ENCODE measurements at regions not wholly inside any gene's neighbourhood (a gene's known extent, or its start where the extent isn't known, plus 50 kb on each side); places are given as distances from the start of the nearest gene placed in this dataset.

DNA sequence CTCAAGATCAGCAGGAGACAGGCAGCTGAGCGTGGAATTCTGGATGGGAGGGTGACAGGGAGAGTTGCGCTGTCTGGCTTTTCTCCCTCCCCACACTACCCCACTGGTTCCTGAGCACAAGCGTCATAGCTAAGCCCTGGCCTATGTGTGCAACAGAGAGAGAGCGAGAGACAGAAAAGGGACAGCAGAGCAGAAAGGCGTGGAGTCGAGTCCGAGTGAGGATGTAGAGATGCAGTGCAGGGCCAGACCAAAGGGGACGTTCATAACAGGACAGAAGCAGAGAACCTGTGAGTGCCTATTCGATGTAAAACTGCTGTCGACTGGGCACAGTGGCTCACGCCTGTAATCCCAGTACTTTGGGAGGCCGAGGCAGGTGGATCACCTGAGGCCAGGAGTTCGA is 94.0 kb upstream of the TMEM45B start:
- TF ChIP-seq EP300 (IDR thresholded peaks at IDR 0.05) (no peak), POLR2AphosphoS5 (IDR thresholded peaks at IDR 0.05) (no peak), POLR2A (IDR thresholded peaks at IDR 0.05; ENCODE audit: low read depth) (no peak)
- TF ChIP-seq, protein P1, sequence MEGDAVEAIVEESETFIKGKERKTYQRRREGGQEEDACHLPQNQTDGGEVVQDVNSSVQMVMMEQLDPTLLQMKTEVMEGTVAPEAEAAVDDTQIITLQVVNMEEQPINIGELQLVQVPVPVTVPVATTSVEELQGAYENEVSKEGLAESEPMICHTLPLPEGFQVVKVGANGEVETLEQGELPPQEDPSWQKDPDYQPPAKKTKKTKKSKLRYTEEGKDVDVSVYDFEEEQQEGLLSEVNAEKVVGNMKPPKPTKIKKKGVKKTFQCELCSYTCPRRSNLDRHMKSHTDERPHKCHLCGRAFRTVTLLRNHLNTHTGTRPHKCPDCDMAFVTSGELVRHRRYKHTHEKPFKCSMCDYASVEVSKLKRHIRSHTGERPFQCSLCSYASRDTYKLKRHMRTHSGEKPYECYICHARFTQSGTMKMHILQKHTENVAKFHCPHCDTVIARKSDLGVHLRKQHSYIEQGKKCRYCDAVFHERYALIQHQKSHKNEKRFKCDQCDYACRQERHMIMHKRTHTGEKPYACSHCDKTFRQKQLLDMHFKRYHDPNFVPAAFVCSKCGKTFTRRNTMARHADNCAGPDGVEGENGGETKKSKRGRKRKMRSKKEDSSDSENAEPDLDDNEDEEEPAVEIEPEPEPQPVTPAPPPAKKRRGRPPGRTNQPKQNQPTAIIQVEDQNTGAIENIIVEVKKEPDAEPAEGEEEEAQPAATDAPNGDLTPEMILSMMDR (IDR thresholded peaks at IDR 0.05): no peak
- Histone ChIP-seq H3K27ac (replicated peaks in 1 of 4) (no peak overlapping the region), H3K4me3 (no peak overlapping the region), H3K9me3 (no peaks in the 10 kb centered on the region), H3K4me1 (no peaks in the 10 kb centered on the region), H3K27me3 (peaks cover 0 to 11% (median 0%) of the 10 kb centered on the region in 4 donors), H3K36me3 (no peaks in the 10 kb centered on the region)
- 73% methylated on average over 13 of the region's 13 CpGs for WGBS
- no peak for DNase-seq (ENCODE audit: extremely low spot score)
- intact Hi-C loops (cut with DNase I): no loop called here

DNA sequence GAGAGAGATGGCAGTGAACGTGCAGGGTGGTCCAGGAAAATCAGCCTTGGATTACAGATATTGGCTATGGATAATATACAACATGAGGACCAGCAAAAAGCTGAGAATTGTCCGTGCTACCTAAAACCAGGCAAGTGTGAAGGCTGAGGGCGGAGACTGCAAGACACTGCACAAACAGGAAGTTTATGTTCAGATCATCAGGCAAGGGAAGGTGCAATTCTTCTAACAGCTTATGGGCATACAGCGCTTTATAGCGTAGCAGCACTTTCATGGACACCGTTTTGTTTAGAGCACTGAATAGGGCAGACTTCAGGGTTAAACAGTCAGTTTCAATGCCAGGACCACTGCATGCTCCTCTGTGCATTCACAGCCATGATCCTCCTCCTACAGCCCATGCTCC is 93.1 kb upstream of the TMEM45B start:
- Histone ChIP-seq H3K27me3 (peaks cover 0 to 19% (median 0%) of the 10 kb centered on the region in 4 donors), H3K4me1 (no peaks in the 10 kb centered on the region), H3K27ac (replicated peaks in 1 of 4) (no peak overlapping the region), H3K4me3 (no peak overlapping the region), H3K9me3 (no peaks in the 10 kb centered on the region), H3K36me3 (no peaks in the 10 kb centered on the region)
- 73% methylated on average over 4 of the region's 6 CpGs for WGBS
- DNase-seq (ENCODE audit: extremely low spot score): no peak
- TF ChIP-seq, protein P1 (IDR thresholded peaks at IDR 0.05): no peak
- TF ChIP-seq EP300 (IDR thresholded peaks at IDR 0.05) (no peak), POLR2AphosphoS5 (IDR thresholded peaks at IDR 0.05) (no peak), POLR2A (IDR thresholded peaks at IDR 0.05; ENCODE audit: low read depth) (no peak)
- intact Hi-C loops (cut with DNase I): no loop called here

DNA sequence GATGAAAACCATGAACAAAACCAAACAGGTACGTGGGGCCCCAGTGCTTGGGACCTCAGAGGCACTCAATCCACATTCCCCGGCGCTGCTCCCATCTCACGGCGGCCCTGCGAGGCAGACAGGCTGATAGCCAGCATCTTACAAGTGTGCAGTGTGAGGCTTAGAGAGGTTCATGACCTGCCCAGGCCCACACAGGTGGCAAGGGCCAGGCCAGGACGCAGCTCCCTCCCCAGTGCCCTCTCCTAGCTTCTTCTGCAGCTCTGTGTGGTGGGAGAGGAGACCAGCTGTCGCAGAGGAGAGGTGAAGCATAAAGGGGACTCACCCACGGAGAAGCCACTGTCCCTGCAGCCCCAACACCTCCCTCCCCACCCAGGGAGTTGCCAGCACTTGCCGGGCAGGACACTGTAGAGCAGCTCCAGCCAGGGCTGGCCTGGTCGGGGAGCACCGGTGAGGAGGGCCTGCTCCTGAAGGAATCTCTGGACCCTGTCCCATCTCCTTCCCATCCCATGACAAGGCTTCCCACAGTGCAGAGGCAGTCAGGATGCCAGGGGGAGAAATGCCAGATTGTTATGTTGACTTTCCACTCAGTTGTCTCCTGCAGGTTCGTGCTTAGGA is 92.4 kb upstream of the TMEM45B start:
- H3K4me3 ChIP-seq: no peak overlapping the region
- intact Hi-C loops (cut with DNase I): no loop called here
- H3K36me3 ChIP-seq: no peaks in the 10 kb centered on the region
- H3K9me3 ChIP-seq: no peaks in the 10 kb centered on the region
- WGBS: 70% methylated on average over 12 of the region's 13 CpGs
- H3K27ac ChIP-seq (replicated peaks in 1 of 4): no peak overlapping the region
- H3K27me3 ChIP-seq: peaks cover 0 to 20% (median 0%) of the 10 kb centered on the region in 4 donors
- TF ChIP-seq, protein P1 (IDR thresholded peaks at IDR 0.05): no peak
- TF ChIP-seq EP300 (IDR thresholded peaks at IDR 0.05): no peak
- no peak for TF ChIP-seq POLR2AphosphoS5 (IDR thresholded peaks at IDR 0.05)
- no peak for TF ChIP-seq POLR2A (IDR thresholded peaks at IDR 0.05; ENCODE audit: low read depth)
- no peaks in the 10 kb centered on the region for H3K4me1 ChIP-seq
- no peak for DNase-seq (ENCODE audit: extremely low spot score)

DNA sequence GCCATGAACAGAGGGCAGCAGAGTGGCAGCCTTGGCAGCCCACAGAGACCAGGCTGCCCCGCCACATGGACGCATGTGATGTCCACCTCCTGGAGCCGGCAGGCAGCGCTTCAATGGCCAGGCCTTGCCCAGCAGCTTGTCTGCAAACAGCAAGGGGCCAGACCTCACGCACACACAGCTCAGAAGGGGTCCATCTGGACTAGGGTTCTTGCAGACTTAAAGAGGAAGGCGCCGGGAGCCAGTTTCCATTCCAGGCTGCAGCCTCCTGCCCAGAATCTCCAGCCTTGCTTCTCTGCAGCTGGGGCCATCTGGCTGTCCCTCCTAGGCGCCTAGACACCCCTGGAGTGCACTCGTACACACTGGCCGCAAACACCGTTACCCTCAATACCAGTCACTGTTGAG is 91.9 kb upstream of the TMEM45B start:
- Histone ChIP-seq H3K27ac (replicated peaks in 1 of 4) (no peak overlapping the region), H3K9me3 (no peaks in the 10 kb centered on the region), H3K4me1 (no peaks in the 10 kb centered on the region), H3K4me3 (no peak overlapping the region), H3K27me3 (peaks cover 0 to 24% (median 0%) of the 10 kb centered on the region in 4 donors), H3K36me3 (no peaks in the 10 kb centered on the region)
- 72% methylated on average over 10 of the region's 11 CpGs for WGBS
- TF ChIP-seq, protein P1 (IDR thresholded peaks at IDR 0.05): no peak
- no peak for TF ChIP-seq POLR2AphosphoS5 (IDR thresholded peaks at IDR 0.05)
- TF ChIP-seq POLR2A (IDR thresholded peaks at IDR 0.05; ENCODE audit: low read depth): no peak
- no peak for TF ChIP-seq EP300 (IDR thresholded peaks at IDR 0.05)
- DNase-seq (ENCODE audit: extremely low spot score): no peak
- intact Hi-C loops (cut with DNase I): no loop called here

DNA sequence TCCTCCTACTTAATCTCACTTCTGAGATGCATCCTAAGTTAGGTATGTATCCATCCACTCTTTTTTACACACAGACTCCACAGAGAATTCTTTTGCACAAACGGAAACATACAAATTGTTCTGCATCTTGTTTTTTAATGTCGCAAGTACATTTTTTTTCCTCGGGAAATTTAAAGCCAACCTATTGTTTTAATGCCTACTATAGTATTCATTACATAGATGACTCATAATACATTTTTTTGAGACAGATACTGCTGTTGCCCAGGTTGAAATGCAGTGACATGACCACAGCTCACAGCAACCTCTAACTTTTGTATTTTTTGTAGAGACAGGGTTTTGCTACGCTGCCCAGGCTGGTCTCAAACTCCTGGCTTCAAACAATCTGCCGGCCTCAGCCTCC is 90.8 kb upstream of the TMEM45B start:
- DNase-seq (ENCODE audit: extremely low spot score): no peak
- TF ChIP-seq, protein P1 (IDR thresholded peaks at IDR 0.05): no peak
- TF ChIP-seq POLR2AphosphoS5 (IDR thresholded peaks at IDR 0.05) (no peak), POLR2A (IDR thresholded peaks at IDR 0.05; ENCODE audit: low read depth) (no peak), EP300 (IDR thresholded peaks at IDR 0.05) (no peak)
- Histone ChIP-seq H3K4me3 (no peak overlapping the region), H3K36me3 (no peaks in the 10 kb centered on the region), H3K9me3 (no peaks in the 10 kb centered on the region), H3K27me3 (peaks cover 0 to 25% (median 0%) of the 10 kb centered on the region in 4 donors), H3K27ac (replicated peaks in 1 of 4) (no peak overlapping the region), H3K4me1 (no peaks in the 10 kb centered on the region)
- 84% methylated on average over 5 of the region's 5 CpGs for WGBS
- intact Hi-C loops (cut with DNase I): no loop called here

Data from esophagus muscularis mucosa (tissue), 4 donors.